HepG2 (cell line): ENCODE measurements at regions not wholly inside any gene's neighbourhood (a gene's known extent, or its start where the extent isn't known, plus 50 kb on each side); places are given as distances from the start of the nearest gene placed in this dataset.
"Not testable (repeated sequence)": the region's sequence is repeated elsewhere in the genome, so short reads cannot be mapped to it uniquely, and the experiment has no call there.

ENCODE experiments used
- ATAC-seq: fragments of 200-7000 bp; cut with Tn5 transposase; 3 replicates; pipeline ENCODE4 v1.9.1; 2020; ENCODE audit warnings: mild to moderate bottlenecking, moderate library complexity
- BruUV-seq: library from RNA; stranded (reverse); fragments of 400-500 nt; replicated peaks from 2 replicates; lab custom pipeline; 2021; lab: Mats Ljungman, UMichigan
- CTCF ChIA-PET: fragments of 300-600 bp; formaldehyde crosslinking; extraction: SDS; loops from one replicate; lab custom pipeline; 2021; ENCODE audit warnings: low total read pairs, inconsistent platforms, low intra/inter-chr PET ratio; lab: Yijun Ruan, JAX
- POLR2A ChIA-PET: fragments of 350-600 bp; sonication (Branson Sonifier 250); formaldehyde crosslinking; loops from one replicate; lab custom pipeline; 2020; ENCODE audit warnings: antibody characterized with exemption, inconsistent platforms; lab: Yijun Ruan, JAX
- DNase-seq: peaks from one replicate; pipeline ENCODE4 v3.0.0-alpha.2; 2015; ENCODE audit warnings: low spot score
- FAIRE-seq: peaks from 3 replicates; lab custom pipeline; 2011; peaks lifted over from hg19 to GRCh38; lab: Jason Lieb, UNC
- H2AFZ ChIP-seq: one replicate; pipeline ENCODE4 v1.6.1; 2011; ENCODE audit warnings: low read length, inconsistent platforms
- H3K27ac ChIP-seq: fragments of 300-600 bp; 3 replicates; pipeline ENCODE4 v1.8.0; 2011; ENCODE audit warnings: mixed run types, mild to moderate bottlenecking, mixed read lengths, low read length, inconsistent platforms; ENCODE audit not compliant: insufficient read depth; ENCODE audit errors: extremely low read length
- H3K27me3 ChIP-seq, 2 experiments: fragments of 200-600 bp in 1 of 2; 2 replicates in 1 of 2; 3 replicates in 1 of 2; pipeline versions ENCODE4 v1.6.0 to v1.8.0; 2011; ENCODE audit warnings: low read length in 2 of 2, mild to moderate bottlenecking in 2 of 2, moderate library complexity in 2 of 2, inconsistent platforms in 1 of 2; ENCODE audit not compliant: insufficient read depth in 2 of 2, control insufficient read depth in 1 of 2
- H3K36me3 ChIP-seq, 2 experiments: fragments of 200-600 bp in 1 of 2; replicated peaks in 1 of 2; 2 replicates in 1 of 2; 3 replicates in 1 of 2; pipeline versions ENCODE4 v1.5.1 to v1.8.0; 2011; ENCODE audit warnings: low read length in 2 of 2, inconsistent platforms in 1 of 2; ENCODE audit not compliant: insufficient read depth in 2 of 2, control insufficient read depth in 1 of 2
- H3K4me1 ChIP-seq: 2 replicates; pipeline ENCODE4 v1.5.1; 2012; ENCODE audit warnings: low read length, inconsistent platforms; ENCODE audit not compliant: insufficient read depth
- H3K4me2 ChIP-seq: 2 replicates; pipeline ENCODE4 v1.6.0; 2011; ENCODE audit warnings: low read depth, low read length, inconsistent platforms
- H3K4me3 ChIP-seq, 3 experiments: fragments of 200-600 bp in 1 of 3; sonication (generic), shearing (Covaris generic) in 1 of 3; replicated peaks in 1 of 3; 2 replicates each; pipeline ENCODE4 v1.5.1; 2011 to 2016; ENCODE audit warnings: low read length in 3 of 3, inconsistent platforms in 2 of 3, low read depth in 2 of 3, mild to moderate bottlenecking in 2 of 3, control low read depth in 1 of 3, mixed read lengths in 1 of 3; ENCODE audit not compliant: insufficient read depth in 1 of 3
- H3K79me2 ChIP-seq: one replicate; pipeline ENCODE4 v1.6.1; 2011; ENCODE audit warnings: low read length, inconsistent platforms; ENCODE audit not compliant: insufficient read depth
- H3K9ac ChIP-seq: 2 replicates; pipeline ENCODE4 v1.6.0; 2011; ENCODE audit warnings: mild to moderate bottlenecking, low read depth, low read length, inconsistent platforms; ENCODE audit not compliant: insufficient read depth
- H3K9me3 ChIP-seq: 2 replicates; pipeline ENCODE4 v1.5.1; 2012; ENCODE audit warnings: mild to moderate bottlenecking, low read length
- H4K20me1 ChIP-seq: 2 replicates; pipeline ENCODE4 v1.6.0; 2011; ENCODE audit warnings: inconsistent platforms, mild to moderate bottlenecking, low read length, moderate library complexity; ENCODE audit not compliant: insufficient read depth
- ELK4 ChIP-seq: sonication (generic); formaldehyde crosslinking; IDR thresholded peaks from 2 replicates; pipeline ENCODE4 v1.9.0; 2021; ENCODE audit warnings: missing genetic modification reagents, borderline replicate concordance
- GTF2F1 ChIP-seq: fragments of 150-350 bp; IDR thresholded peaks from 2 replicates; pipeline ENCODE4 v1.6.1; 2014; ENCODE audit warnings: low read length
- MNT ChIP-seq: fragments of 450-650 bp; IDR thresholded peaks from 2 replicates; pipeline ENCODE4 v1.6.1; 2016
- RELA ChIP-seq: sonication (generic); formaldehyde crosslinking; IDR thresholded peaks from 2 replicates; pipeline ENCODE4 v1.4.0; 2020; ENCODE audit warnings: missing genetic modification reagents
- SMARCC2 ChIP-seq: fragments of 450-650 bp; IDR thresholded peaks from 2 replicates; pipeline ENCODE4 v1.6.1; 2017; ENCODE audit warnings: antibody characterized with exemption, mild to moderate bottlenecking
- SUZ12 ChIP-seq: fragments of 150-350 bp; IDR thresholded peaks from 2 replicates; pipeline ENCODE4 v1.6.1; 2014; ENCODE audit warnings: low read depth, low read length
- TGIF2 ChIP-seq: IDR thresholded peaks from 2 replicates; pipeline ENCODE4 v1.6.1; 2016; ENCODE audit warnings: control low read depth, missing compliant biosample characterization
- ZKSCAN5 ChIP-seq: sonication (generic); formaldehyde crosslinking; IDR thresholded peaks from 2 replicates; pipeline ENCODE4 v1.5.1; 2020; ENCODE audit warnings: mild to moderate bottlenecking, missing genetic modification reagents
- ZNF260 ChIP-seq: sonication (generic); formaldehyde crosslinking; IDR thresholded peaks from 2 replicates; pipeline ENCODE4 v1.4.0; 2020; ENCODE audit warnings: missing genetic modification reagents, low read depth, mild to moderate bottlenecking, borderline replicate concordance
- ZNF709 ChIP-seq: sonication (generic); formaldehyde crosslinking; IDR thresholded peaks from 2 replicates; pipeline ENCODE4 v1.5.0; 2020; ENCODE audit warnings: mild to moderate bottlenecking, missing genetic modification reagents
- ZNF746 ChIP-seq: sonication (generic); formaldehyde crosslinking; IDR thresholded peaks from 2 replicates; pipeline ENCODE4 v1.8.0; 2022; ENCODE audit warnings: mild to moderate bottlenecking, missing genetic modification reagents
- WGBS: methylation state at CpG from one replicate; pipeline ENCODE4 v1.1.6; 2017; ENCODE audit warnings: low lambda C conversion rate; 5-methylcytosine and 5-hydroxymethylcytosine counted together
- in situ Hi-C: cut with HindIII; loops from 2 replicates; pipeline ENCODE4 v1.10.0; 2017; ENCODE audit warnings: low pct_unique_long_range_greater_than_20kb; ENCODE audit not compliant: extremely low pct_ligation_motif_present
- intact Hi-C: fragments of 100-400 bp; cut with micrococcal nuclease; formaldehyde crosslinking; loops from one replicate; pipeline ENCODE4 v1.10.0; 2022; ENCODE audit not compliant: unreplicated experiment
- TF ChIP-seq, protein P1 (sequence below): sonication (generic); formaldehyde crosslinking; IDR thresholded peaks from 2 replicates; pipeline ENCODE4 v1.4.0; 2020; ENCODE audit warnings: mild to moderate bottlenecking, missing genetic modification reagents

GRCh38 chr6:113254194-113254593, 603.0 kb upstream of the MARCKS start:
- in situ Hi-C loops, H3K27ac ChIP-seq, ATAC-seq, H3K4me3 ChIP-seq, H3K4me1 ChIP-seq, H4K20me1 ChIP-seq, H3K9ac ChIP-seq, DNase-seq, FAIRE-seq, intact Hi-C loops, H3K27me3 ChIP-seq, H3K9me3 ChIP-seq, H3K4me2 ChIP-seq, BruUV-seq, H3K79me2 ChIP-seq, CTCF ChIA-PET, H2AFZ ChIP-seq, H3K36me3 ChIP-seq, POLR2A ChIA-PET: not testable (repeated sequence)
- TF ChIP-seq MNT: peak; percentile 13; the same call in 1 of the 2 replicates

DNA sequence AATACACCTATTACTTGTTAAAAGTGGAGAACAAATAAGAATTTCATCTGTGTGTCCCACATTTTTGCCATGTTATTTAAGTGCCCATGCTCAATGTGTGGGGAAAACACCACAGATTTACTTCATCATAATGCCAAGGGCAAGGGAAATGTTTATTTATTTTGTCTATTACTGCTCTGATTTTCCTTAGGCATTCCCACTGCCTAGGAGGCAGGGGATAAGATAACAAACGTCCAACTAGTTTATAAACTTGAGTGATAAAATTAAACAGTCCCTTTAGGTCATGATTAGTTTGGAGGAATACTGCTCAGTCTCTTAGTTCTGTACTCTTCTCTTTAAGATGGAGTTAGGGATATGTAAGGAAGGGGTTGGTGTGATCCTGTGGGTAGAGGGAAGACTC, 598.4 kb upstream of the MARCKS start:
- ATAC-seq (no peak), DNase-seq (no peak), FAIRE-seq (no peak)
- POLR2A ChIA-PET: no interaction called here
- CTCF ChIA-PET: no interaction called here
- TF ChIP-seq TGIF2 (CRISPR knock-in tag) (no peak), SMARCC2 (no peak), ZKSCAN5 (CRISPR knock-in tag) (no peak), ZNF260 (CRISPR knock-in tag) (no peak), ELK4 (CRISPR knock-in tag) (no peak), RELA (CRISPR knock-in tag) (no peak), GTF2F1 (no peak), ZNF709 (CRISPR knock-in tag) (no peak), ZNF746 (CRISPR knock-in tag) (no peak), SUZ12 (no peak)
- TF ChIP-seq, protein P1, sequence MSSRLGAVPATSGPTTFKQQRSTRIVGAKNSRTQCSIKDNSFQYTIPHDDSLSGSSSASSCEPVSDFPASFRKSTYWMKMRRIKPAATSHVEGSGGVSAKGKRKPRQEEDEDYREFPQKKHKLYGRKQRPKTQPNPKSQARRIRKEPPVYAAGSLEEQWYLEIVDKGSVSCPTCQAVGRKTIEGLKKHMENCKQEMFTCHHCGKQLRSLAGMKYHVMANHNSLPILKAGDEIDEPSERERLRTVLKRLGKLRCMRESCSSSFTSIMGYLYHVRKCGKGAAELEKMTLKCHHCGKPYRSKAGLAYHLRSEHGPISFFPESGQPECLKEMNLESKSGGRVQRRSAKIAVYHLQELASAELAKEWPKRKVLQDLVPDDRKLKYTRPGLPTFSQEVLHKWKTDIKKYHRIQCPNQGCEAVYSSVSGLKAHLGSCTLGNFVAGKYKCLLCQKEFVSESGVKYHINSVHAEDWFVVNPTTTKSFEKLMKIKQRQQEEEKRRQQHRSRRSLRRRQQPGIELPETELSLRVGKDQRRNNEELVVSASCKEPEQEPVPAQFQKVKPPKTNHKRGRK: no peak
- Histone ChIP-seq H3K9me3 (peaks cover 8% of the 10 kb centered on the region), H3K27me3 (no peaks in the 10 kb centered on the region; a peak in 1 of 5 replicates), H3K79me2 (no peaks in the 10 kb centered on the region), H3K27ac (no peak overlapping the region), H3K4me3 (no peak overlapping the region), H3K36me3 (no peaks in the 10 kb centered on the region), H2AFZ (no peak overlapping the region), H3K4me2 (no peak overlapping the region), H3K9ac (no peak overlapping the region), H3K4me1 (no peaks in the 10 kb centered on the region), H4K20me1 (no peaks in the 10 kb centered on the region)
- BruUV-seq: no TSS peak
- in situ Hi-C loops (no loop called here), intact Hi-C loops (no loop called here)
- 0% methylated on average over 1 of the region's 1 CpG for WGBS
